GM12892 (cell line): ENCODE measurements at regions not wholly inside any gene's neighbourhood (a gene's known extent, or its start where the extent isn't known, plus 50 kb on each side); places are given as distances from the start of the nearest gene placed in this dataset.
"Not testable (repeated sequence)": the region's sequence is repeated elsewhere in the genome, so short reads cannot be mapped to it uniquely, and the experiment has no call there.

ENCODE experiments used
- DNase-seq: peaks from one replicate; pipeline ENCODE4 v3.0.0; 2011; ENCODE audit not compliant: insufficient read length
- FAIRE-seq: peaks from 2 replicates; lab custom pipeline; 2011; peaks lifted over from hg19 to GRCh38; lab: Jason Lieb, UNC
- POLR2A ChIP-seq: IDR thresholded peaks from 2 replicates; pipeline ENCODE4 v1.6.1; 2011; ENCODE audit warnings: low read depth, low read length, control low read depth
- POLR2AphosphoS5 ChIP-seq: IDR thresholded peaks from 2 replicates; pipeline ENCODE4 v1.6.1; 2011; ENCODE audit warnings: low read depth, low read length, control low read depth
- TAF1 ChIP-seq: IDR thresholded peaks from 2 replicates; pipeline ENCODE4 v1.6.1; 2011; ENCODE audit warnings: low read depth, mild to moderate bottlenecking, control low read depth, low read length, borderline replicate concordance

DNA sequence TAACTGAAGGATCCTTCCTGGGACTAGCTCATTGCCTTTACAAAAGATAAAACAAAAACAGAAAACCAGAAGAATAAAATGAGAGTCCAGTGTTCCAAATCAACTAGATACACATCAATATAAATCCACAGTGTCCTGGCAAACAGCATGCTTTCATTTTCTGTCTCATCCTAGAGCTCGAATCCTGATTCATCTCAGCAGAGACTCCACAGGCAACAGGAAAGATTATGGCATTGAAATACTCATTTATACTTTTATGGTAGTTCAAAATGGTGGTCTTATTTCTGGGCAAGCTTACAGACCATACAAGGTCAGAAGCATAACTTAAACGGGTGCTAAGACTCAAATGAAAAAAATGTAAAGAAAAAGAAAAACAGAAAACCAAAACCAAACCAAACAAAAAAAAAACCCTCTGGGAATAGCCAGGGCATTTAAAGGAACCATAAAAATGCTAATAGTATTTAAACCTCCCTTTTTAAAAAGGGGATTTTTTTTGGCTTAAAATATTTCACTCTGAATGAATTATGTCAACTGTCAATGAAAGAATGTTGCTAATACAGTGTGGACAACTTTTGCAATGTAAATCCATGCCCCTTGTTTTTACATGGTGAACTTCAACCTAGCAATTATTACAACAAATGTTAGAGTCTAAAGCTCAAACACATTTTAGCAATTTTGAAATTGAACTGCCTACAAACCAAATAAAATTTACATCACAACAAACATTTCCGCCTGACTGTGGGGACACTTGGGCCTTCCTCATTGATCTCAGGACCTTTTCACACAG, 57.9 kb downstream of the GPR101 start:
- FAIRE-seq (no peak), DNase-seq (no peak)
- TF ChIP-seq POLR2AphosphoS5, result no peak
- no peak for TF ChIP-seq TAF1

DNA sequence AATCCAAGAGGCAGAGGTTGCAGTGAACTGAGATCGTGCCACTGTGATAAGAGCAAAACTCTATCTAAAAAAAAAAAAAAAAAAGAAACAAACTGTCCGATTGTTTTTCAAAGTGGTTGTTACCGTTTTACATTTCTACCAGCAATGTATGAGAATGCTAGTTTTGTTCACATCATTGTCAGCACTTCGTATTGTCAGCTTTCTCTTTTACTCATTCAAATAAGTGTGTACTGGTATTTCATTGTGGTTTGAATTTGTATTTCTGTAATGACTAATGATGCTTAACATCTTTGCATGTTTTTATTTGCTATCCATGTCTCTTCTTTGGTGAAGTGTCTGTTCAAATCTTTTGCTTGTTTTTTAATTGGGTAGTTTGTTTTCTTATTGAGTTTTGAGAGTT, 65.8 kb downstream of the GPR101 start:
- FAIRE-seq (no peak), DNase-seq (no peak)
- no peak for TF ChIP-seq POLR2AphosphoS5
- TF ChIP-seq POLR2A, result no peak
- TF ChIP-seq TAF1, result no peak

DNA sequence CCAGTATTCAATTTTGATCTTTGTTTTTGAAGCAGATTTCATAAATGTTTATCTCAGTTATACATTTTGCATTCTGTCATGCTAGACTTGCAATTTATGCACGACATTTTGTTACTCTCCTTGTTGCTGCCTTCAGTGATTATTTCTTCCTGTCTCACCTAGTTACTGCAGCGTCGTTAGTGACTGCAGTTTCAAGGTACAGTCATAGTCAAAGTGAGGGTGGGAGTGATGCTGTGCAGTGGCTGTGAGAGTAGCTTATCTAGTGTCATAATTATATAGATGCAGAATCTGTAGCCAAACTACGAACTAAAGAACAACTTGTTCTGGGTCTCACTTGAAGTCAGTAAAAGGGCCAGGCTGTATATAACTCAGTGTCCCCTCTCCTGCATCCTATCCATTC, 69.8 kb downstream of the GPR101 start:
- DNase-seq, result no peak
- no peak for FAIRE-seq
- no peak for TF ChIP-seq POLR2AphosphoS5
- TF ChIP-seq TAF1, result no peak
- TF ChIP-seq POLR2A, result no peak

DNA sequence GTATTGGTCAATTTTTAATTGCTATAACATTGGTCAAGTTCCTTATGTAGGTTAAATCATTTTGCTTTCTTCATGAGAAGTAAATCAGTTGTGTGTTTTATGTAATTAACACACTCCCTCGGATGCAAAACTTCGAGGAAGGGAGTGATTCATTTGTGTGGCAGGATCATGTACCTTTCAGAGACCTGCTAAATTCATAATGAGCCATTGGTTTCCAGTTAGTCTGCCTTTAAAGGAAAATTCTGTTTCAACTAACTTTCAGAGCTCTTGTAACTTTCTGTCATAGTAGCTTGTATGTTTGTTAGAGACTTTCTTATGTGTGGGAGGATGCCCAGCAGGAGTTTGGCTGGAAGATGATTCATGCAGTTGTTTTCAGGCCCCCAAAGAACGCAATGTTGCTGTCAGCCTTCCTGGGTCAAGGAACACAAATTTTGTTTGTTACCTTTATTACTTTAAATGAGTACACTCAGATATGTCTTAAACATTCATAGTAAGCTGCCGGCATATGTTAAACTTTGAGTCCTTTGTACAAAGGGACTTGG, 72.1 kb downstream of the GPR101 start:
- DNase-seq, result no peak
- peak; percentile 61 for FAIRE-seq
- TF ChIP-seq POLR2AphosphoS5, result no peak
- no peak for TF ChIP-seq TAF1
- TF ChIP-seq POLR2A, result no peak

DNA sequence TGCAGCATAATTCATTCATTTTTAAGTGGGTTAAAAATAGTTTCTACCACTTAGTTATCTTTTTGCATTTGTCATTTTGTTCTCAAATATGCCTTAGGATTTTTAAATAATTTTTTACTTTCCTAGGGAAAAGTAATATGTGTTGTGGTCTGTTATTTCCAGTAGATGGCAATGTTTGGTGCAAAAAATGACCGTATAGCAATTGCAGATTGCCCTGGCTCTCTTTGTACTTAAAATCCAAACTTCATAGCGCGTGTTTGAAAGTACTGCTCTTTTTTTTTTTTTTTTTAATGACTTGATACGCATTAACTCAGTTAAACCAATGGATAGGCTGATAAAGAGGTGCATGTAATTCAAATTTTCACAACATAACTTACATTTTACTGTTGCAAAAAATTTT, 74.4 kb upstream of the RBMX start:
- TF ChIP-seq TAF1 (no peak), POLR2A (no peak)
- FAIRE-seq (peak; percentile 33), DNase-seq (no peak)

DNA sequence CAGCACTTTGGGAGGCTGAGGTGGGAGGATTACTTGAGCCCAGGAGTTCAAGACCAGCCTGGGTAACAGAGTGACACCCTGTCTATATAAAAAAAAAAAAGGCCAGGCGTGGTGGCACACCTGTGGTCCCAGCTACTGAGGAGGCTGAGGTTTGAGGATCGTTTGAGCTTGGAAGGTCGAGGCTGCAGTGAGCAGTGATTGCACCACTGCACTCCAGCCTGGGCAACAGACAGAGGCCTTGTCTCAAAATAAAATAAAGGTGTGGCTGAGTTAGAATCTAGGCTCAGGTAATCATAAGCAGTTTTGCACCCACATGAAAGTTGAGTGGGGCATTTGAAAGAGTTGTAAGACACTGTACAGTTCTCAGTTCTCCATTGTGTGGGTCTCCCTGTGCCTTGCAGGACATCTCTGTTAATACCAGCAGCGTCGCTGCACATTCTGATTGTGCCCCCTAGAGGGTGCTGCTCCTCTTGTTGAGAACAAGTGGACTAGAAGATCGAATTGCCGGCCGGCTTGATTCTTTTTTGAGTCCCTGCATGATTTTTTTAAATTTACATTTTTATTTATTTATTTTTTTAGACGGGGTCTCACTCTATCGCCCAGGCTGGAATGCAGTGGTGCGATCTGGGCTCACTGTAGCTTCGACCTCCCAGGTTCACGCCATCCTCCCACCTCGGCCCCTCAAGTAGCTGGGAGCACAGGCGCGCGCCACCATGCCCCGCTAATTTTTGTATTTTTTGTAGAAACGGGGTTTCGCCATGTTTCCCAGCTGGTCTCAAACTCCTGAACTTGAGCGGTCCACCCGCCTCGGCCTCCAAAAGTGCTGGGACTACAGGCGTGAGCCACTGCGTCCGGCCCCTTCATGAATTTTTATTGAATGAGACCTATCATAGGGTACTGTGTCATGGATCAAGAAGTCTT, 73.6 kb upstream of the RBMX start:
- DNase-seq, result peak; percentile 11
- TF ChIP-seq POLR2AphosphoS5 (no peak), TAF1 (no peak), POLR2A (no peak)
- FAIRE-seq, result peak; percentile 77

DNA sequence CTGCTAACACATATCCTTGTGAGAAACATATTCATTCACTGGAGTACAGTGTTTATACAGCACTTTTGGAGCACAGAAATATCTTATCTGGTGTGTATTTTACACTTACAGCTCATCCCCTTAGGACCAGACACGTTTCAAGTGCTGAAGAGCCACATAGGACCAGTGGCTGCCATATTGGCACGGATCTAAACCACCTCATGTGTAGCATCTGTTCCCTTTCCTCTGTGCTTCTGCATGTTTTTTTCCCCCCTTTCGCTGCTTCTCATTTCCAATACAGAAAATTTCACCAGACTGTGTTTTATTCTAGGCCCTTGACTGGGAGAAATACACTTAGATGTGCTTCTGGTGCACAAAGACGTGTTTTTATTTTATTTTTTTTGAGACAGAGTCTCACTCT, 69.7 kb upstream of the RBMX start:
- TF ChIP-seq POLR2A, result no peak
- no peak for TF ChIP-seq TAF1
- TF ChIP-seq POLR2AphosphoS5, result no peak
- FAIRE-seq (no peak), DNase-seq (no peak)

DNA sequence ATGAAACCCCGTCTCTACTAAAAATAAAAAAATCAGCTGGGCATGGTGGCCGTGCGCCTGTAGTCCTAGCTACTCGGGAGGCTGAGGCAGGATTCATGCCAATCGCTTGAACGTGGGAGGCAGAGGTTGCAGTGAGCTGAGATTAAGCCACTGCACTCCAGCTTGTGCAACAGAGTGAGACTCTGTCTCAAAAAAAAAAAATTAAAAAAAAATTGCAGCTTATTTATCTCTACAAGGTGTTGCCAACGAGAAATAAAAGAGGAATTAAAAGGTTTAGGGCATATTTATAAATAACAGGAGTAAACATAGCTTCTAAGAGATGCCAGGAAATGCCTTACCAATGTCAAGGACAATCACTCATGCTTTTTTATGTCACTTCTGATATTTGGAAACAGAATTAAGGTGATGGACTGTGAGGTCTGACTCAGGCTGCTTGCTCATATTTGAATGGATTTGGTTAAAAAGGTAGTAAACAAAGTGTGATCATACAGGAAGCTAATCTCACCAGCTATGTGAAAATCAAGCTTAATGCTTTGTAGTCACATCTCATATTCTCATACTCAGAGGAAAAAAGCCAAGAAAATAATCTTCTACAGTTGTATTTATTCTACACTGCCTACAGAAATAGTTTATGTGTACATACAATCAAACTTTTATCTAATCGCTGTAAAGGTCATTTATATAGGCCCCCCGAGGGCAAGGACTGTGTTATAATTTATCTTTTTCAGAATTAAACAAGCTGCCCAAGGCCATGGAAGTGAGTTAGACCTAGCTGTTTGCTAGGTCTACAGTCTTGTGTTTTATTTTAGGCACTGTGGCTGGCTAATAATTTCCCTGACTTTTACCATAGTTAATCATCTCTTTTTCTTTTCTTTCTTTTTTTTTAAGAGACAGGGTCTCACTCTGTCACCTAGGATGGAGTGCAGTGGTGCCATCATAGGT, 61.1 kb upstream of the RBMX start:
- TF ChIP-seq TAF1 (no peak), POLR2A (no peak), POLR2AphosphoS5 (no peak)
- DNase-seq, result no peak
- FAIRE-seq, result no peak

DNA sequence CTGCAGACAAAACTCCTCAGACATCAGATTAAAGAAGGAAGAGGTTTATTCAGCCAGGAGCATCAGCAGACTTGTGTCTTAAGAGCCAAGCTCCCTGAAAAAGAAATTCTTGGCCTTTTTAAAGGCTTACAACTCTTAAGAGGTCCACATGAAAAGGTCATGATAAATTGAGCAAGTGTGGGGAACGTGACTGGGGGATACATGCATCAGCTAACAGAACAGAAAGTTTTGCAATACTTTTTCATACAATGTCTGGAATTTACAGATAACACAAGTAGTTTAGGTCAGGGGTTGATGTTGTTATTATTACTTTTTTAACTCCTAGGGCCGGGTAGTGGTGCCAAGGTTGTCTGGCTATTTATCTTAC, 55.6 kb upstream of the RBMX start:
- TF ChIP-seq POLR2A (no peak), TAF1 (no peak), POLR2AphosphoS5 (no peak)
- no peak for DNase-seq
- no peak for FAIRE-seq

DNA sequence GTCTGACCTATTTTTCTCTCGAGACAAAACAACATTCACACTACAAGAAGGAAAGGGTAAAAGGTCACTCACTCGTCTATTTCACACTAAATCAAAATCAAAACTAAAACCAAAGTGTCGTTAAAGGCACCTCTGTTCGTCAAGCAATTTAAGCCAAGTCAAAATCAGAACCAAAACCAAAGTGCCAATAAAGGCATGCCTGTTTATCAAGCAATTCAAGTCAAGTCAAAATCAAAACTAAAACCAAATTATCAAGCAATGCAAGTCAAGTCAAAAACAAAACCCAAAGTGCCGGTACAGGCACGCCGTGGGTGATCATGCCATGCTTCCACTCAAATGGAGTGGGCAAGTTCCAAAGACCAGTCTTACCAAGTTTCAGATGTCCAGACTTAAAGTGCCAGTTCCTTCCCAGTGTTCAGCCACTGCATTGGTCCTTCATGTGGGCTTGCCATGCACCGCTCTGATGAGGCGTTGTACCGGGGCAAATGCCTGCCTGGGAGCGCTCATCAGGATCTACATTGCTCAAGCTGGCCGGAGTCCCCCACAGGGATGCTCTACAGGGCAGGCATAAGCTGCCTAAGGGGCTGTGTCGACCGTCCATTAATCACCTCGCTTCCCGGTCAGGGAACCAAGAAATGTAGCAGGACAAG, 55.1 kb upstream of the RBMX start:
- peak; percentile 17 for FAIRE-seq
- not testable (repeated sequence) for DNase-seq

DNA sequence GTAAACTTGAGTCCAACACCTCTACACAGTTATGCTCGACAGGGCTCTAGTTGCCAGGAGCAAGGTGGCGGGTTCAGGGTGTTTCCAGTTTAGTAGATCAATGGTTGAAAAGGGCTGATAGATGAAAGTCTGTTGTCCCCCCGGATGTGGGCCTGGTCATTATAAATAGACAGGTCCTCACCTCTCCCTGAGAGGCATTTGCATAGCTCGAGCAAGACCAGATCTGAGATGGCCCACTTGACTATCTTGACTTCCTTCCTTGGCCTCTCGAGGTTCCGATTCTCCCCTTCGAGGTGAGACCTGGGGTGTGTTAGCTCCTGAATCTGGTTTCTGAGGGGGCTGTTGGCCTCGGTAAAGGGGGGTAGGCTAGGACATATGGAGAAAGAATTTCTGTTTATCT, 54.1 kb upstream of the RBMX start:
- not testable (repeated sequence) for FAIRE-seq, DNase-seq
